HEK293 (cell line): ENCODE measurements at regions not wholly inside any gene's neighbourhood (a gene's known extent, or its start where the extent isn't known, plus 50 kb on each side); places are given as distances from the start of the nearest gene placed in this dataset.

Source experiments
- CTCF ChIA-PET: fragments of 350-600 bp; formaldehyde crosslinking; extraction: SDS; loops from one replicate; lab custom pipeline; 2021; ENCODE audit warnings: antibody characterized with exemption; lab: Yijun Ruan, JAX
- POLR2A ChIA-PET: fragments of 300-600 bp; formaldehyde crosslinking; extraction: SDS; loops from one replicate; lab custom pipeline; 2020; ENCODE audit warnings: antibody characterized with exemption, inconsistent platforms; lab: Yijun Ruan, JAX
- H3K27ac ChIP-seq: fragments of 200-500 bp; sonication (Bioruptor generic); 2 replicates; pipeline ENCODE4 v1.5.1; 2014; ENCODE audit warnings: low read depth, low read length, control low read depth, inconsistent platforms; ENCODE audit errors: extremely low read depth
- H3K36me3 ChIP-seq, 2 experiments: fragments of 200-500 bp in 1 of 2; sonication (Bioruptor generic) in 1 of 2; 1 replicate in 1 of 2; 2 replicates in 1 of 2; pipeline ENCODE4 v1.5.1; 2014 to 2017; ENCODE audit warnings: inconsistent platforms in 2 of 2, low read length in 2 of 2; ENCODE audit not compliant: control insufficient read depth in 2 of 2, insufficient read depth in 1 of 2
- H3K4me1 ChIP-seq: fragments of 200-500 bp; sonication (Bioruptor generic); 2 replicates; pipeline ENCODE4 v1.5.1; 2014; ENCODE audit warnings: mild to moderate bottlenecking, low read length, inconsistent platforms; ENCODE audit not compliant: control insufficient read depth, insufficient read depth
- H3K4me3 ChIP-seq: 2 replicates; pipeline ENCODE4 v1.5.1; 2011; ENCODE audit warnings: low read depth, mild to moderate bottlenecking, control low read depth, low read length, moderate library complexity
- H3K9me3 ChIP-seq: fragments of 200-500 bp; sonication (Bioruptor generic); 2 replicates; pipeline ENCODE4 v1.5.1; 2014; ENCODE audit warnings: low read depth, low read length, inconsistent platforms; ENCODE audit not compliant: control insufficient read depth, insufficient read depth
- EGR2 ChIP-seq: fragments of 450-650 bp; formaldehyde crosslinking; IDR thresholded peaks from 2 replicates; pipeline ENCODE4 v1.5.1; 2016; ENCODE audit warnings: low read depth, missing biosample characterization, missing genetic modification characterization
- GLIS2 ChIP-seq: fragments of 450-650 bp; formaldehyde crosslinking; IDR thresholded peaks from 2 replicates; pipeline ENCODE4 v1.5.1; 2016; ENCODE audit warnings: missing biosample characterization, missing genetic modification characterization
- KLF16 ChIP-seq: fragments of 450-650 bp; formaldehyde crosslinking; IDR thresholded peaks from 2 replicates; pipeline ENCODE4 v1.5.1; 2017; ENCODE audit warnings: missing biosample characterization, missing genetic modification characterization
- KLF17 ChIP-seq: fragments of 450-650 bp; formaldehyde crosslinking; IDR thresholded peaks from 2 replicates; pipeline ENCODE4 v1.5.1; 2016; ENCODE audit warnings: missing biosample characterization, missing genetic modification characterization
- MYNN ChIP-seq: fragments of 450-650 bp; formaldehyde crosslinking; IDR thresholded peaks from 2 replicates; pipeline ENCODE4 v1.5.1; 2016; ENCODE audit warnings: missing biosample characterization, missing genetic modification characterization, borderline replicate concordance
- SP2 ChIP-seq: fragments of 450-650 bp; formaldehyde crosslinking; IDR thresholded peaks from 2 replicates; pipeline ENCODE4 v1.5.1; 2016; ENCODE audit warnings: missing biosample characterization, missing genetic modification characterization
- WT1 ChIP-seq: fragments of 450-650 bp; formaldehyde crosslinking; IDR thresholded peaks from 2 replicates; pipeline ENCODE4 v1.5.1; 2016; ENCODE audit warnings: missing biosample characterization, missing genetic modification characterization
- ZFHX2 ChIP-seq: fragments of 450-650 bp; formaldehyde crosslinking; conservative IDR thresholded peaks from 2 replicates; pipeline ENCODE4 v1.5.1; 2016; ENCODE audit warnings: missing biosample characterization, missing genetic modification characterization
- ZNF112 ChIP-seq: fragments of 450-650 bp; formaldehyde crosslinking; IDR thresholded peaks from 2 replicates; pipeline ENCODE4 v1.5.0; 2017; ENCODE audit warnings: missing biosample characterization, missing genetic modification characterization
- ZNF148 ChIP-seq: fragments of 450-650 bp; formaldehyde crosslinking; IDR thresholded peaks from 2 replicates; pipeline ENCODE4 v1.5.0; 2017; ENCODE audit warnings: missing biosample characterization, missing genetic modification characterization, borderline replicate concordance
- ZNF174 ChIP-seq: fragments of 450-650 bp; formaldehyde crosslinking; IDR thresholded peaks from 2 replicates; pipeline ENCODE4 v1.5.0; 2017; ENCODE audit warnings: missing biosample characterization, mild to moderate bottlenecking, missing genetic modification characterization
- ZNF184 ChIP-seq: fragments of 450-650 bp; IDR thresholded peaks from 2 replicates; pipeline ENCODE4 v1.5.1; 2018; ENCODE audit warnings: missing biosample characterization, mild to moderate bottlenecking, missing genetic modification characterization
- ZNF221 ChIP-seq: fragments of 450-650 bp; formaldehyde crosslinking; IDR thresholded peaks from 2 replicates; pipeline ENCODE4 v1.5.1; 2017; ENCODE audit warnings: missing biosample characterization, missing genetic modification characterization, borderline replicate concordance
- ZNF404 ChIP-seq: fragments of 450-650 bp; formaldehyde crosslinking; IDR thresholded peaks from 2 replicates; pipeline ENCODE4 v1.5.1; 2017; ENCODE audit warnings: missing biosample characterization, missing genetic modification characterization
- ZNF510 ChIP-seq: fragments of 450-650 bp; formaldehyde crosslinking; IDR thresholded peaks from 2 replicates; pipeline ENCODE4 v1.5.1; 2018; ENCODE audit warnings: mild to moderate bottlenecking, missing genetic modification characterization, missing biosample characterization; ENCODE audit not compliant: insufficient replicate concordance
- ZNF529 ChIP-seq: fragments of 450-650 bp; formaldehyde crosslinking; IDR thresholded peaks from 2 replicates; pipeline ENCODE4 v1.5.1; 2017; ENCODE audit warnings: missing genetic modification characterization, missing biosample characterization; ENCODE audit not compliant: insufficient replicate concordance
- ZNF585B ChIP-seq: fragments of 450-650 bp; formaldehyde crosslinking; IDR thresholded peaks from 2 replicates; pipeline ENCODE4 v1.5.1; 2016; ENCODE audit warnings: missing biosample characterization, missing genetic modification characterization
- ZNF626 ChIP-seq: fragments of 450-650 bp; sonication (Bioruptor Pico); formaldehyde crosslinking; IDR thresholded peaks from 2 replicates; pipeline ENCODE4 v1.5.1; 2018; ENCODE audit warnings: missing biosample characterization, missing genetic modification characterization, inconsistent platforms
- ZNF629 ChIP-seq: fragments of 450-650 bp; formaldehyde crosslinking; IDR thresholded peaks from 2 replicates; pipeline ENCODE4 v1.5.1; 2017; ENCODE audit warnings: missing biosample characterization, missing genetic modification characterization
- ZNF701 ChIP-seq: fragments of 450-650 bp; formaldehyde crosslinking; IDR thresholded peaks from 2 replicates; pipeline ENCODE4 v1.5.1; 2016; ENCODE audit warnings: missing biosample characterization, missing genetic modification characterization
- ZNF791 ChIP-seq: fragments of 450-650 bp; formaldehyde crosslinking; IDR thresholded peaks from 2 replicates; pipeline ENCODE4 v1.5.1; 2016; ENCODE audit warnings: missing biosample characterization, missing genetic modification characterization
- ZSCAN30 ChIP-seq: fragments of 450-650 bp; IDR thresholded peaks from 2 replicates; pipeline ENCODE4 v1.5.1; 2018; ENCODE audit warnings: missing biosample characterization, mild to moderate bottlenecking, missing genetic modification characterization, moderate library complexity
- TF ChIP-seq, protein P1 (sequence below): fragments of 450-650 bp; formaldehyde crosslinking; conservative IDR thresholded peaks from 2 replicates; pipeline ENCODE4 v1.5.1; 2016; ENCODE audit warnings: low read depth, missing biosample characterization, missing genetic modification characterization

DNA sequence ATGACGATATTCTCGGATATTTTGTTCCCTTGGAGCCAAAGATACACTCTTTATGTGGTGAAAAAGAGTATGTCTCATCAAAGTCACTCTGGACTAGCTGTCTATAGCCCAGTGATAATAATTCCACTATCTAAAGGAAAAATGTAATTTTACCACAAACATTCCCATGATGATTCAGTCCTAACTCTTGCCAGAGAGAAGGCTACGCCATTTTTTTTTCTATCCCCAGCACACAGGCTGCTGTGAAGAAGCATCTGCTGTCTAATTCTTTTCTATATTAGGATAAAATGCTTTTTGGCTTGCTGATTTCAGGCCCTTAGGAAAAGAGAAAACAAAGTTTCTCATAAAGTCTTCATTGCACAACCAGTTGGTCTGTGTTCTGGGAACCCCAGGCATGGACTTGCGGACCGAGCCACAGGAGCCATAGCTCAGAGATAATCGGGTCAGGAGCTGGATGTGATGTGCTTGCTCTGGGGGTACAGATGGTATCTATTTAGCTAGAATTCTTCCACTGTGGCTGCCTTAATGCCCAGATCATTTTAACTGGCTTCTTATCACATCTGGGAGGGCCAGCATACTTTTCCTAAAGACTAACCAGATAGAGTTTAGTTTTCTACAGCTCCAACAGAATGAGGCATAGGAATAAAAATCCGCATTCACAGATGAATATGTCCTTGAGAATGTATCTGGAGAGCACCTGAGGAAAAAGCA, 683.7 kb upstream of the ID4 start:
- Histone ChIP-seq H3K4me3 (no peak overlapping the region), H3K4me1 (no peaks in the 10 kb centered on the region), H3K9me3 (no peaks in the 10 kb centered on the region), H3K27ac (no peak overlapping the region), H3K36me3 (no peaks in the 10 kb centered on the region)
- ChIA-PET POLR2A (no interaction called here), CTCF (interaction anchor here (0.9 kb wide), 1 partner anchor 129 kb away, joined by 3 read pairs; no protein-coding TSS in a partner anchor)
- TF ChIP-seq MYNN = no peak
- no peak for TF ChIP-seq WT1
- no peak for TF ChIP-seq KLF16
- no peak for TF ChIP-seq ZNF626 (tag by site-specific recombination)
- TF ChIP-seq GLIS2 = no peak
- no peak for TF ChIP-seq ZNF174 (tag by site-specific recombination)
- TF ChIP-seq ZNF404 (tag by site-specific recombination) = no peak
- no peak for TF ChIP-seq ZNF791 (tag by site-specific recombination)
- TF ChIP-seq ZFHX2 = no peak
- no peak for TF ChIP-seq ZNF184 (tag by site-specific recombination)
- TF ChIP-seq, all 188 proteins: peak for 0

DNA sequence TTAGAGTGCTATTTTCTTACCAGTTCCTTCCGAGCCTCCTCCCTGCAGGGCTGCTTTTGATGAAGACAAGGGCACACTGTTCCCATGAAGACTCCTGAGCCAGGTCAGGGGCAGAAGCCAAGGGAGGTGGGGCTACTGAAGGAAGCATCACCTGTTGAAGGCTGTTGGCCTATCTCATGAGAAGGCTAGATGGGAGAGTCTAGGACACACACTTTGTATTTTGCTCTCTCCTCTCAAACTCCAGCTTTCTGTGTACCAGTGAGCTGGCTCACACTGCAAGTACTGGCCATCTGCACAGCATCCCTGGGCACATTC, 683.2 kb upstream of the ID4 start:
- ChIA-PET CTCF (interaction anchor here (0.9 kb wide), 1 partner anchor 129 kb away, joined by 3 read pairs; no protein-coding TSS in a partner anchor), POLR2A (no interaction called here)
- Histone ChIP-seq H3K27ac (no peak overlapping the region), H3K9me3 (no peaks in the 10 kb centered on the region), H3K4me1 (no peaks in the 10 kb centered on the region), H3K36me3 (no peaks in the 10 kb centered on the region), H3K4me3 (no peak overlapping the region)
- no peak for TF ChIP-seq ZNF529 (tag by site-specific recombination)
- TF ChIP-seq KLF17 (tag by site-specific recombination) = no peak
- no peak for TF ChIP-seq ZNF510 (tag by site-specific recombination)
- no peak for TF ChIP-seq ZNF148
- TF ChIP-seq ZNF629 (tag by site-specific recombination) = no peak
- TF ChIP-seq ZNF701 (tag by site-specific recombination) = no peak
- TF ChIP-seq ZNF221 (tag by site-specific recombination) = no peak

GRCh38 chr6:19156443-19156842, 680.7 kb upstream of the ID4 start:
- Histone ChIP-seq H3K27ac (no peak overlapping the region), H3K36me3 (no peaks in the 10 kb centered on the region), H3K4me1 (no peaks in the 10 kb centered on the region), H3K4me3 (no peak overlapping the region), H3K9me3 (no peaks in the 10 kb centered on the region)
- ChIA-PET POLR2A (no interaction called here), CTCF (no interaction called here)
- TF ChIP-seq EGR2 (tag by site-specific recombination) (no peak), ZFHX2 (no peak), SP2 (tag by site-specific recombination) (no peak), ZNF585B (tag by site-specific recombination) (no peak), ZNF112 (tag by site-specific recombination) (no peak), ZSCAN30 (tag by site-specific recombination) (no peak)
- TF ChIP-seq, protein P1, sequence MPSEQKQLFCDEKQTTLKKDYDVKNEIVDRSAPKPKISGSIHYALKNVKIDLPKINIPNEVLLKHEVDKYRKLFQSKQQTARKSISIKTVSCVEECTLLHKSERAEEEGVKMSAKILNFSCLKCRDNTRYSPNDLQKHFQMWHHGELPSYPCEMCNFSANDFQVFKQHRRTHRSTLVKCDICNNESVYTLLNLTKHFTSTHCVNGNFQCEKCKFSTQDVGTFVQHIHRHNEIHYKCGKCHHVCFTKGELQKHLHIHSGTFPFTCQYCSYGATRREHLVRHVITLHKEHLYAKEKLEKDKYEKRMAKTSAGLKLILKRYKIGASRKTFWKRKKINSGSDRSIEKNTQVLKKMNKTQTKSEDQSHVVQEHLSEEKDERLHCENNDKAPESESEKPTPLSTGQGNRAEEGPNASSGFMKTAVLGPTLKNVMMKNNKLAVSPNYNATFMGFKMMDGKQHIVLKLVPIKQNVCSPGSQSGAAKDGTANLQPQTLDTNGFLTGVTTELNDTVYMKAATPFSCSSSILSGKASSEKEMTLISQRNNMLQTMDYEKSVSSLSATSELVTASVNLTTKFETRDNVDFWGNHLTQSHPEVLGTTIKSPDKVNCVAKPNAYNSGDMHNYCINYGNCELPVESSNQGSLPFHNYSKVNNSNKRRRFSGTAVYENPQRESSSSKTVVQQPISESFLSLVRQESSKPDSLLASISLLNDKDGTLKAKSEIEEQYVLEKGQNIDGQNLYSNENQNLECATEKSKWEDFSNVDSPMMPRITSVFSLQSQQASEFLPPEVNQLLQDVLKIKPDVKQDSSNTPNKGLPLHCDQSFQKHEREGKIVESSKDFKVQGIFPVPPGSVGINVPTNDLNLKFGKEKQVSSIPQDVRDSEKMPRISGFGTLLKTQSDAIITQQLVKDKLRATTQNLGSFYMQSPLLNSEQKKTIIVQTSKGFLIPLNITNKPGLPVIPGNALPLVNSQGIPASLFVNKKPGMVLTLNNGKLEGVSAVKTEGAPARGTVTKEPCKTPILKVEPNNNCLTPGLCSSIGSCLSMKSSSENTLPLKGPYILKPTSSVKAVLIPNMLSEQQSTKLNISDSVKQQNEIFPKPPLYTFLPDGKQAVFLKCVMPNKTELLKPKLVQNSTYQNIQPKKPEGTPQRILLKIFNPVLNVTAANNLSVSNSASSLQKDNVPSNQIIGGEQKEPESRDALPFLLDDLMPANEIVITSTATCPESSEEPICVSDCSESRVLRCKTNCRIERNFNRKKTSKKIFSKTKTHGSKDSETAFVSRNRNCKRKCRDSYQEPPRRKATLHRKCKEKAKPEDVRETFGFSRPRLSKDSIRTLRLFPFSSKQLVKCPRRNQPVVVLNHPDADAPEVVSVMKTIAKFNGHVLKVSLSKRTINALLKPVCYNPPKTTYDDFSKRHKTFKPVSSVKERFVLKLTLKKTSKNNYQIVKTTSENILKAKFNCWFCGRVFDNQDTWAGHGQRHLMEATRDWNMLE = no peak
